Gastroesophageal sphincter (tissue), 3 donors: ENCODE measurements at regions not wholly inside any gene's neighbourhood (a gene's known extent, or its start where the extent isn't known, plus 50 kb on each side); places are given as distances from the start of the nearest gene placed in this dataset.

Source experiments
- CTCF ChIP-seq, 4 experiments: fragments of 200-600 bp in 2 of 4; fragments of 450-650 bp in 2 of 4; sonication (generic) in 1 of 4; IDR thresholded peaks; one replicate each; pipeline ENCODE4 v1.5.1; 2017 to 2019; ENCODE audit warnings: antibody characterized with exemption in 4 of 4, mild to moderate bottlenecking in 2 of 4, moderate library complexity in 2 of 4
- POLR2A ChIP-seq, 2 donors: fragments of 450-650 bp; IDR thresholded peaks; one replicate each; pipeline ENCODE4 v1.6.1; 2017; ENCODE audit warnings: antibody characterized with exemption in 2 of 2, mild to moderate bottlenecking in 2 of 2, moderate library complexity in 1 of 2

GRCh38 chr3:34650131-34650530 is 851.7 kb downstream of the PDCD6IP start:
- TF ChIP-seq POLR2A (IDR thresholded peaks at IDR 0.05): no peak
- TF ChIP-seq CTCF (IDR thresholded peaks at IDR 0.05): no peak
